Heart left ventricle (tissue), 16 donors: ENCODE measurements at regions not wholly inside any gene's neighbourhood (a gene's known extent, or its start where the extent isn't known, plus 50 kb on each side); places are given as distances from the start of the nearest gene placed in this dataset.

Experiments used
- ATAC-seq, 4 donors: fragments of 200-7000 bp; cut with Tn5 transposase; one replicate each; pipeline ENCODE4 v1.9.1; 2020 to 2022; ENCODE audit warnings: moderate library complexity in 4 of 4, mild to moderate bottlenecking in 3 of 4, moderate number of reproducible peaks in 1 of 4
- DNase-seq, 5 donors: peaks; one replicate each; pipeline ENCODE4 v3.0.0-alpha.2; 2020
- H3K27ac ChIP-seq, 12 donors: fragments of 200-600 bp; sonication (generic) in 4 of 12; one replicate each; pipeline versions ENCODE4 v1.5.0 to v1.8.0; 2016 to 2022; ENCODE audit warnings: mild to moderate bottlenecking in 2 of 12
- H3K27me3 ChIP-seq, 9 donors: fragments of 200-600 bp; sonication (generic) in 2 of 9; one replicate each; pipeline versions ENCODE4 v1.5.1 to v1.8.0; 2016 to 2022; ENCODE audit warnings: mild to moderate bottlenecking in 3 of 9
- H3K36me3 ChIP-seq, 9 donors: fragments of 200-600 bp; sonication (generic) in 2 of 9; one replicate each; pipeline versions ENCODE4 v1.5.0 to v1.8.0; 2018 to 2022; ENCODE audit warnings: mild to moderate bottlenecking in 2 of 9
- H3K4me1 ChIP-seq, 12 donors: fragments of 200-600 bp; sonication (generic) in 4 of 12; one replicate each; pipeline versions ENCODE4 v1.5.0 to v1.8.0; 2016 to 2022; ENCODE audit warnings: mild to moderate bottlenecking in 3 of 12
- H3K4me3 ChIP-seq, 12 donors: fragments of 200-600 bp; sonication (generic) in 4 of 12; one replicate each; pipeline versions ENCODE4 v1.5.0 to v1.8.0; 2017 to 2022; ENCODE audit warnings: mild to moderate bottlenecking in 9 of 12, moderate library complexity in 4 of 12
- H3K9me3 ChIP-seq, 12 donors: fragments of 200-600 bp; sonication (generic) in 4 of 12; one replicate each; pipeline versions ENCODE4 v1.5.0 to v1.8.0; 2016 to 2022; ENCODE audit warnings: mild to moderate bottlenecking in 1 of 12
- POLR2A ChIP-seq, 2 donors: fragments of 450-650 bp; IDR thresholded peaks; one replicate each; pipeline ENCODE4 v1.6.1; 2017; ENCODE audit warnings: antibody characterized with exemption in 2 of 2, mild to moderate bottlenecking in 2 of 2, moderate library complexity in 2 of 2
- WGBS, 4 donors: extraction: QIAGEN DNeasy Blood & Tissue Kit in 2 of 4; methylation state at CpG; one replicate each; pipeline versions ENCODE4 v1.1.5 to v1.1.7; 2013 to 2018; 5-methylcytosine and 5-hydroxymethylcytosine counted together
- intact Hi-C, 10 donors: fragments of 100-400 bp; cut with DNase I; formaldehyde crosslinking; loops; one replicate each; pipeline versions ENCODE4 v1.11.1 to v1.14.2; 2022
- TF ChIP-seq, protein P1 (sequence below), 12 donors: fragments of 200-600 bp; sonication (generic) in 4 of 12; IDR thresholded peaks; one replicate each; pipeline versions ENCODE4 v1.5.0 to v1.8.0; 2018 to 2022; ENCODE audit warnings: antibody characterized with exemption in 12 of 12, mild to moderate bottlenecking in 5 of 12
- donor health status: ischemic (EF 13 %, LVEDD 7.1; RV severe dilation, severe dysfunction).
- donor health status: healthy with polysubstance abuse.
- donor health status: DM: no; HTN: yes; CAD: no.
- donor health status: DM: no; HTN: no; CAD: no.
- donor health status: ischemic (EF 25% LVEDD 6.9; RV normal size, moderate dysfunction).
- donor health status: ischemic (EF 25% LVEDD 5.7; RV mildly dilated, moderate dysfunction).
- donor health status: healthy.
- donor health status: DM: yes; HTN: yes; CAD: no.
- donor health status: ischemic (EF 35%, LVEDD 5.7; RV mildly dilated, moderate dysfunction).
- donor health status: nonischemic (EF 11% LVEDD 7.7; RV severe dilation, severe dysfunction).
- donor health status: DM: yes; HTN: yes; CAD: no.
- donor health status: PGD.
- donor health status: ischemic (EF 29% LVEDD 5.4; RV normal size, mild dysfunction).
- donor health status: nonischemic (EF 23%, LVEDD 6.1; RV moderate dilation, normal function).

DNA sequence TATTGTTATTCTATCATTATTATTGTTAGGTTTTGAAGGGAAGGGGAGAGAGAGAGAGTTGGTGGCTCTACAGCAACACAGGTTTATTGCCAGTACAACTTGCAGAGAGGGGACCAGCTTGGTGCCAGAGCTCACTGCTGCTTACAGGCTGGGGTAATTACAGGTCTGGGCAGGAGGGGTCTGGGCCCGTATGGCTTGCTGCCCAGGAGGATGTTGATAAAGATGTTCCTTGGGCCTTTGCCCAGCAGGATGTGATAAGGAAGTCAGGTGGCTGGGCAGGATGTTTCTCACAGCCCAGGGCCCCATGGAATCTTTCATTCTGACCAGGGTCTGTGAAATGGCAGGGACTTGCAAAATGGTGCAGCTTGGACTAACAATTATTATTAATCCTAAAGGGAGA lies 64.2 kb upstream of the ZNF599 start:
- no peak overlapping the region for H3K4me3 ChIP-seq
- no peaks in the 10 kb centered on the region for H3K9me3 ChIP-seq
- H3K4me1 ChIP-seq = peaks cover 0 to 35% (median 16%) of the 10 kb centered on the region in 12 donors
- H3K36me3 ChIP-seq = no peaks in the 10 kb centered on the region
- peak; percentile 76 to 87 (median 82) for DNase-seq
- H3K27ac ChIP-seq = peak overlapping the region in 9 of 12 donors; percentile 5 to 83 (median 60)
- ATAC-seq = peak; percentile 94 to 96 (median 94)
- TF ChIP-seq, protein P1, sequence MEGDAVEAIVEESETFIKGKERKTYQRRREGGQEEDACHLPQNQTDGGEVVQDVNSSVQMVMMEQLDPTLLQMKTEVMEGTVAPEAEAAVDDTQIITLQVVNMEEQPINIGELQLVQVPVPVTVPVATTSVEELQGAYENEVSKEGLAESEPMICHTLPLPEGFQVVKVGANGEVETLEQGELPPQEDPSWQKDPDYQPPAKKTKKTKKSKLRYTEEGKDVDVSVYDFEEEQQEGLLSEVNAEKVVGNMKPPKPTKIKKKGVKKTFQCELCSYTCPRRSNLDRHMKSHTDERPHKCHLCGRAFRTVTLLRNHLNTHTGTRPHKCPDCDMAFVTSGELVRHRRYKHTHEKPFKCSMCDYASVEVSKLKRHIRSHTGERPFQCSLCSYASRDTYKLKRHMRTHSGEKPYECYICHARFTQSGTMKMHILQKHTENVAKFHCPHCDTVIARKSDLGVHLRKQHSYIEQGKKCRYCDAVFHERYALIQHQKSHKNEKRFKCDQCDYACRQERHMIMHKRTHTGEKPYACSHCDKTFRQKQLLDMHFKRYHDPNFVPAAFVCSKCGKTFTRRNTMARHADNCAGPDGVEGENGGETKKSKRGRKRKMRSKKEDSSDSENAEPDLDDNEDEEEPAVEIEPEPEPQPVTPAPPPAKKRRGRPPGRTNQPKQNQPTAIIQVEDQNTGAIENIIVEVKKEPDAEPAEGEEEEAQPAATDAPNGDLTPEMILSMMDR (IDR thresholded peaks at IDR 0.05) = no peak
- TF ChIP-seq POLR2A (IDR thresholded peaks at IDR 0.05) = no peak
- H3K27me3 ChIP-seq = no peaks in the 10 kb centered on the region
- WGBS, 4 donors = 2 to 20% (median 10%) methylated on average over 1 of the region's 1 CpG
- intact Hi-C loops = loop anchor here in 2 of 10 donors (5.0 to 10.0 kb wide), 2 partner anchors 175 to 178 kb away; no protein-coding TSS in a partner anchor

DNA sequence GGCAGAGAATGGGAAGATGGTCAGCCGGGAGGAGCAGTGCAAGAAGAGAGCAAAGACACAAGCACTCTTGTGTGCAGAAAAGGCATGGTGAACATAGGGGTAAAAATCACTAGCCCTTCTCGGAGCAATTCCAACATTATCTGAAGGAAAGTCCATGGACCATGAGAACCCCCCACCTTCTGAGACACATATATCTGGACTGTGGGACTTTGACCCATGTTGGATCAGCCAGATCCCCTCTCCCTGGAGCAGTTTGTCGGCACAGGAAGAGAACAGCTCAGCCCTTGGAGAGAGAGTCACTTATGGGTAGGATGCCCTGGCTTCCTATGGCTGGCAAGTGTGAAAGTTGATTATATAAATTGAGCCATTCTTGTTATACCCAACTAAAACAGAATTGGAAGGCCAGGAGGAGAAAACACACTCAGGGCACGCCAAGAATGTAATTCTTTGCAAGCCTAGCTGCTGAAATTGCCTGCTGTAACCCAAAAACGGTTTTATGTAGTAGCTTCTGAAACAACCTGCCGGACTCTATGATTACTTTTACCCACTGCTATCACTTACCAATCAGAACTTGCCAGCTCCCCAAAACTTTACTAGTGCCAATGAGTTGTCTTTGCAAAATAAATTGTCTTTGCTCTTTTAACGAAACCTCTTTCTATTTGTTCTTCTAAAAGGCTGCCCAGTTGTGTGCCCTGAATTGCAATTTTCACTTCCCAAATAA lies 62.8 kb upstream of the ZNF599 start:
- WGBS, 4 donors = 87 to 90% (median 89%) methylated on average over 7 of the region's 7 CpGs

DNA sequence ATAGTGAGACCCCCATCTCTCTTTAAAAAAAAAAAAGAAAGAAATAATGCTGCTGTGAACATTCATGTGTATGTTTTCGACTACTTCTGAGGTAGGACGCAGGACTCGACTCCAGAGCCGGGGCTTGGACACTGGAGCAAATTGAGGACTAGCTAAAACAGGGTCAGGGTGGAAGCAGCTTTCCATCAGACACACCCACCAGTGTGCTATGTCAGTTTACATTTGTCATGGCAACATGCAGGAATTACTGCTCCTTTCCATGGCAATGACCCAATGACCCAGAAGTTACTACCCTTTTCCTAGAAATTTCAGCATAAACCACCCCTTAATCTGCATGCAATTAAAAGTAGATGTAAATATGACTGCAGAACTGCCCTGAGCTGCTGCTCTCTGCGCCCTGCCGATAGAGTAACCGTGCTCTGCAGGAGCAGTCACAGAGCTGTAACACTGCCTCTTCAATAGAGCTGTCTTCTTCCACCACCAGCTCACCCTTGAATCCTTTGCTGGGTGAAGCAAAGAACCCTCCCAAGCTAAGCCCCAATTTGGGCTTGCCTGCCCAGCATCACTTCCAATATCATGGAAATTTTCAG lies 61.6 kb upstream of the ZNF599 start:
- Histone ChIP-seq H3K27ac (no peak overlapping the region), H3K27me3 (no peaks in the 10 kb centered on the region), H3K36me3 (no peaks in the 10 kb centered on the region), H3K4me3 (no peak overlapping the region), H3K4me1 (peaks cover 0 to 35% (median 16%) of the 10 kb centered on the region in 12 donors), H3K9me3 (no peaks in the 10 kb centered on the region)
- DNase-seq (peak in 1 of 5 donors; percentile 12), ATAC-seq (no peak)
- intact Hi-C loops = loop anchor here in 2 of 10 donors (5.0 to 10.0 kb wide), 2 partner anchors 178 to 180 kb away; no protein-coding TSS in a partner anchor
- TF ChIP-seq POLR2A (IDR thresholded peaks at IDR 0.05) = no peak
- WGBS, 4 donors = 79 to 93% (median 85%) methylated on average over 7 of the region's 7 CpGs

More for the DNA sequence above, 62.8 kb upstream of the ZNF599 start:
- peaks cover 0 to 35% (median 16%) of the 10 kb centered on the region in 12 donors for H3K4me1 ChIP-seq
- H3K27me3 ChIP-seq = no peaks in the 10 kb centered on the region
- no peak overlapping the region for H3K4me3 ChIP-seq
- H3K27ac ChIP-seq = no peak overlapping the region
- no peaks in the 10 kb centered on the region for H3K9me3 ChIP-seq
- TF ChIP-seq POLR2A (IDR thresholded peaks at IDR 0.05) = no peak
- TF ChIP-seq, protein P1 (IDR thresholded peaks at IDR 0.05) = no peak
- intact Hi-C loops = loop anchor here in 2 of 10 donors (5.0 to 10.0 kb wide), 2 partner anchors 177 to 179 kb away; no protein-coding TSS in a partner anchor
- H3K36me3 ChIP-seq = no peaks in the 10 kb centered on the region
- DNase-seq = no peak
- no peak for ATAC-seq

DNA sequence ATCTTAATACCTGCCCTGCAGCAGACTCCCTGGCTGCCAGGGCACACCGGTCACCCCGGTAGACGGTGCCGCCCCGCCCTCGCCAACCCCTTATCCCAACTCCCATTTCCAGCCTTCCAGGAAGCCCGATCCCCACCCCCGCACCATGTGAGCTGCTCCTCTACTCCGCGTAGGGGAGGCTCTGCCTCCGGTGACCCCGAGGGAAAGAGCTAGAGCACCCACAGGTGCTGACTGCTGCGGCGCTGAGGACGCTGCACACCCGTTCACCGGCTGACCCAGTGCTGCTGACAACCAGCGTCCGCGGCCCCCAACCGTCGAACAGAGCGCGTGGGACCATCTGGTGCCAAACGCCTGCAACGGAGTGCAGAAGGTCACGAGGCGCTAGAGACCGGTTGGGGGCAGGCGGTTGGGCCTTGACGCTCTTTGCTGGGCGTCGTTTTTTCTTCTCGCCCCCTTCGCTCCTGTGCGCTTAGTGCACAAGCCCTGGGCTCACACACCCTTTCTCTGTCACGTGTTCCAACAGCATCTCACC lies 59.6 kb upstream of the ZNF599 start:
- ATAC-seq (peak in 1 of 4 donors; percentile 25), DNase-seq (peak in 1 of 5 donors; percentile 12)
- no peak overlapping the region for H3K4me3 ChIP-seq
- peaks cover 0 to 20% (median 7%) of the 10 kb centered on the region in 12 donors for H3K4me1 ChIP-seq
- H3K27ac ChIP-seq = no peak overlapping the region
- 82 to 86% (median 85%) methylated on average over 33 to 37 of the region's 37 CpGs for WGBS, 4 donors
- no peaks in the 10 kb centered on the region for H3K27me3 ChIP-seq
- TF ChIP-seq, protein P1 (IDR thresholded peaks at IDR 0.05) = no peak
- no peak for TF ChIP-seq POLR2A (IDR thresholded peaks at IDR 0.05)
- intact Hi-C loops = loop anchor here in 1 of 10 donors (10.0 kb wide), 1 partner anchor 182 kb away; no protein-coding TSS in a partner anchor
- no peaks in the 10 kb centered on the region for H3K36me3 ChIP-seq
- no peaks in the 10 kb centered on the region for H3K9me3 ChIP-seq
